Endothelial cell (in vitro differentiated cells): ENCODE measurements at regions not wholly inside any gene's neighbourhood (a gene's known extent, or its start where the extent isn't known, plus 50 kb on each side); places are given as distances from the start of the nearest gene placed in this dataset.

Experiments used
- DNase-seq: peaks from one replicate; pipeline ENCODE4 v3.0.0; 2021; ENCODE audit warnings: low spot score
- H3K27ac Mint-ChIP-seq: one replicate; pipeline ENCODE4 v1.8.0; 2021; ENCODE audit warnings: mixed read lengths, inconsistent platforms; ENCODE audit not compliant: unreplicated experiment
- H3K27me3 Mint-ChIP-seq: one replicate; pipeline ENCODE4 v1.8.0; 2021; ENCODE audit warnings: mild to moderate bottlenecking, moderate library complexity, mixed read lengths, inconsistent platforms; ENCODE audit not compliant: unreplicated experiment
- H3K36me3 Mint-ChIP-seq: one replicate; pipeline ENCODE4 v1.8.0; 2021; ENCODE audit warnings: mild to moderate bottlenecking, low read depth, mixed read lengths, inconsistent platforms; ENCODE audit not compliant: unreplicated experiment
- H3K4me1 Mint-ChIP-seq: one replicate; pipeline ENCODE4 v1.8.0; 2021; ENCODE audit warnings: mild to moderate bottlenecking, mixed read lengths, inconsistent platforms; ENCODE audit not compliant: unreplicated experiment
- H3K4me3 Mint-ChIP-seq: one replicate; pipeline ENCODE4 v1.8.0; 2021; ENCODE audit warnings: mild to moderate bottlenecking, mixed read lengths, inconsistent platforms; ENCODE audit not compliant: unreplicated experiment
- H3K9me3 Mint-ChIP-seq: one replicate; pipeline ENCODE4 v1.8.0; 2021; ENCODE audit warnings: mixed read lengths, inconsistent platforms; ENCODE audit not compliant: unreplicated experiment
- TF ChIP-seq, protein P1 (sequence below): fragments of 200-600 bp; sonication (generic); IDR thresholded peaks from one replicate; pipeline ENCODE4 v1.5.0; 2021; ENCODE audit warnings: antibody characterized with exemption; ENCODE audit not compliant: unreplicated experiment

GRCh38 chrX:69366183-69366582 lies 137.9 kb upstream of the NALF2 start:
- Mint-ChIP-seq H3K4me1 (no peaks in the 10 kb centered on the region), H3K4me3 (no peak overlapping the region), H3K27me3 (no peaks in the 10 kb centered on the region), H3K36me3 (no peaks in the 10 kb centered on the region), H3K27ac (no peak overlapping the region), H3K9me3 (no peaks in the 10 kb centered on the region)
- TF ChIP-seq, protein P1, sequence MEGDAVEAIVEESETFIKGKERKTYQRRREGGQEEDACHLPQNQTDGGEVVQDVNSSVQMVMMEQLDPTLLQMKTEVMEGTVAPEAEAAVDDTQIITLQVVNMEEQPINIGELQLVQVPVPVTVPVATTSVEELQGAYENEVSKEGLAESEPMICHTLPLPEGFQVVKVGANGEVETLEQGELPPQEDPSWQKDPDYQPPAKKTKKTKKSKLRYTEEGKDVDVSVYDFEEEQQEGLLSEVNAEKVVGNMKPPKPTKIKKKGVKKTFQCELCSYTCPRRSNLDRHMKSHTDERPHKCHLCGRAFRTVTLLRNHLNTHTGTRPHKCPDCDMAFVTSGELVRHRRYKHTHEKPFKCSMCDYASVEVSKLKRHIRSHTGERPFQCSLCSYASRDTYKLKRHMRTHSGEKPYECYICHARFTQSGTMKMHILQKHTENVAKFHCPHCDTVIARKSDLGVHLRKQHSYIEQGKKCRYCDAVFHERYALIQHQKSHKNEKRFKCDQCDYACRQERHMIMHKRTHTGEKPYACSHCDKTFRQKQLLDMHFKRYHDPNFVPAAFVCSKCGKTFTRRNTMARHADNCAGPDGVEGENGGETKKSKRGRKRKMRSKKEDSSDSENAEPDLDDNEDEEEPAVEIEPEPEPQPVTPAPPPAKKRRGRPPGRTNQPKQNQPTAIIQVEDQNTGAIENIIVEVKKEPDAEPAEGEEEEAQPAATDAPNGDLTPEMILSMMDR, result no peak
- DNase-seq, result no peak

DNA sequence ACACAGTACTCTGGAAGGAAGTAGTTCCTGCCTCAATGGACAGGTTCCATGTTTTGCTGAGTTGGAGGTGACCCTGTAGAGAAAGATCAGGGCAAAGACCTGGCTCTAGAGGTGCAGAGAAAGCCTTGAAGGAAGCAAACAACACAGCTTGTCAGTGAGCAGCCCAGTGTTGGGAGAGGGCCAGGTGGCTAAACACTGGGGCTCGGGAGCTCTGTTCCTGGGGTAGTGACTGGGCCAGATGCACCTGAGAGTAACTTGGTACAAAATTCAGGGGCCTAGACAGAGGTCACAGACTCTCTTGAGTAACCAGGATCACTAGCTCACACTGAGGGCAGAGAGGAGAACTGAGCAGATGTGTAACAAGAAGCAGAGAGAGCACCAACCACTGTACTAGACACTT lies 138.4 kb upstream of the NALF2 start:
- H3K27me3 Mint-ChIP-seq, result no peaks in the 10 kb centered on the region
- no peak overlapping the region for H3K4me3 Mint-ChIP-seq
- no peak for DNase-seq
- no peak overlapping the region for H3K27ac Mint-ChIP-seq
- H3K9me3 Mint-ChIP-seq, result no peaks in the 10 kb centered on the region
- no peaks in the 10 kb centered on the region for H3K4me1 Mint-ChIP-seq
- no peaks in the 10 kb centered on the region for H3K36me3 Mint-ChIP-seq
- TF ChIP-seq, protein P1, result no peak

DNA sequence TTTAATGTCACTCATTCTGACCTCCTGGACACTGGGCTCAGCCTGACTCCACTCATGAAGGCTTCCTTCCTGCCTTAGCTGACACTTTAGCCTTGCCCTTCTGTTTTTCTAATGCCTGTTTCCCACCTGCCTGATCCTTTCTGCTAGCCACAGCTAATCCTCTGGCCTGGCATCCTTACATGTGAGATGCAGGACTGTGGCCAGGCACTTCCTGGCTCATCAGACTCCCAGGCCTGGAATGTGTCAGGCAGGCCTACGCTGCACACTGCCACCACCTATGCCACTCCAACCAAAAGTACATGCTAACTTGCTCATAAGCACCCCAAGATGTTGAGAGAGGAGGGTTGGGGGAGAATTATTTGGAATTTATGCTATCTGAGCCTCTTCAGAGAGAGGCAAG lies 138.8 kb upstream of the NALF2 start:
- H3K36me3 Mint-ChIP-seq, result no peaks in the 10 kb centered on the region
- no peak overlapping the region for H3K4me3 Mint-ChIP-seq
- no peak for DNase-seq
- no peak overlapping the region for H3K27ac Mint-ChIP-seq
- no peaks in the 10 kb centered on the region for H3K27me3 Mint-ChIP-seq
- TF ChIP-seq, protein P1, result no peak
- H3K4me1 Mint-ChIP-seq, result no peaks in the 10 kb centered on the region
- no peaks in the 10 kb centered on the region for H3K9me3 Mint-ChIP-seq

GRCh38 chrX:69362856-69363255 lies 141.3 kb upstream of the NALF2 start:
- Mint-ChIP-seq H3K27ac (no peak overlapping the region), H3K4me1 (no peaks in the 10 kb centered on the region), H3K27me3 (no peaks in the 10 kb centered on the region), H3K4me3 (no peak overlapping the region), H3K36me3 (no peaks in the 10 kb centered on the region), H3K9me3 (no peaks in the 10 kb centered on the region)
- TF ChIP-seq, protein P1, result no peak
- DNase-seq, result no peak

- H3K27ac Mint-ChIP-seq, result no peak overlapping the region
- no peak for DNase-seq
- H3K36me3 Mint-ChIP-seq, result no peaks in the 10 kb centered on the region
- H3K4me1 Mint-ChIP-seq, result no peaks in the 10 kb centered on the region
- TF ChIP-seq, protein P1, result no peak
- no peaks in the 10 kb centered on the region for H3K9me3 Mint-ChIP-seq
- no peaks in the 10 kb centered on the region for H3K27me3 Mint-ChIP-seq
- no peak overlapping the region for H3K4me3 Mint-ChIP-seq
These were observed 141.8 kb upstream of the NALF2 start for GRCh38 chrX:69362354-69362753.
